ENCODE measurements at regions not wholly inside any gene's neighbourhood (a gene's known extent, or its start where the extent isn't known, plus 50 kb on each side); places are given as distances from the start of the nearest gene placed in this dataset.

- DNase-seq, result no peak
Measured at GRCh38 chr7:84612981-84613681, 418.5 kb upstream of the SEMA3A start.

GRCh38 chr7:84611391-84611790, 416.8 kb upstream of the SEMA3A start:
- no peak for DNase-seq

- DNase-seq, result no peak
Measured at GRCh38 chr7:84610390-84610789, 415.8 kb upstream of the SEMA3A start.

- no peak for DNase-seq
Measured at GRCh38 chr7:84605301-84605700, 410.7 kb upstream of the SEMA3A start.

- no peak for DNase-seq
Measured at GRCh38 chr7:84603545-84603944, 409.0 kb upstream of the SEMA3A start.

GRCh38 chr7:84595026-84595425, 400.4 kb upstream of the SEMA3A start:
- no peak for DNase-seq

GRCh38 chr7:84591897-84592296, 397.3 kb upstream of the SEMA3A start:
- no peak for DNase-seq

GRCh38 chr7:84589012-84589411, 394.4 kb upstream of the SEMA3A start:
- no peak for DNase-seq

- DNase-seq, result no peak
Measured at GRCh38 chr7:84583331-84583730, 388.7 kb upstream of the SEMA3A start.

- no peak for DNase-seq
Measured at GRCh38 chr7:84582747-84583146, 388.2 kb upstream of the SEMA3A start.

GRCh38 chr7:84578825-84579224, 384.2 kb upstream of the SEMA3A start:
- DNase-seq, result no peak

- no peak for DNase-seq
Measured at GRCh38 chr7:84568781-84569180, 374.2 kb upstream of the SEMA3A start.

GRCh38 chr7:84565345-84566074, 370.9 kb upstream of the SEMA3A start:
- no peak for DNase-seq

- DNase-seq, result no peak
Measured at GRCh38 chr7:84553711-84554110, 359.1 kb upstream of the SEMA3A start.

- no peak for DNase-seq
Measured at GRCh38 chr7:84549409-84549808, 354.8 kb upstream of the SEMA3A start.

GRCh38 chr7:84548366-84549365, 354.1 kb upstream of the SEMA3A start:
- no peak for DNase-seq

GRCh38 chr7:84547331-84547730, 352.7 kb upstream of the SEMA3A start:
- DNase-seq, result no peak

- DNase-seq, result no peak
Measured at GRCh38 chr7:84546403-84546802, 351.8 kb upstream of the SEMA3A start.

GRCh38 chr7:84538268-84538667, 343.7 kb upstream of the SEMA3A start:
- DNase-seq, result no peak

GRCh38 chr7:84536271-84536870, 341.8 kb upstream of the SEMA3A start:
- DNase-seq, result no peak

GRCh38 chr7:84535580-84536270, 341.1 kb upstream of the SEMA3A start:
- no peak for DNase-seq

- DNase-seq, result no peak
Measured at GRCh38 chr7:84533182-84533581, 338.6 kb upstream of the SEMA3A start.
